Posterior cingulate gyrus (tissue), 11 donors: ENCODE measurements at regions not wholly inside any gene's neighbourhood (a gene's known extent, or its start where the extent isn't known, plus 50 kb on each side); places are given as distances from the start of the nearest gene placed in this dataset.

Experiments
- DNase-seq, 10 donors: peaks; one replicate each; pipeline versions ENCODE4 v3.0.0 to v3.0.0-alpha.2; 2020 to 2021; ENCODE audit warnings: mixed read lengths in 3 of 10
- intact Hi-C: fragments of 100-400 bp; cut with DNase I; formaldehyde crosslinking; loops from one replicate; pipeline ENCODE4 v1.15.1; 2023

- DNase-seq, result no peak
- intact Hi-C loops, result no loop called here
Observed at GRCh38 chr1:239538239-239538988, 152.0 kb downstream of the CHRM3 start.

- intact Hi-C loops, result no loop called here
- DNase-seq, result no peak
Observed at GRCh38 chr1:239539051-239539450, 152.7 kb downstream of the CHRM3 start.

GRCh38 chr1:239539812-239540211, 153.4 kb downstream of the CHRM3 start:
- intact Hi-C loops, result no loop called here

GRCh38 chr1:239543873-239544272, 157.5 kb downstream of the CHRM3 start:
- intact Hi-C loops, result no loop called here
- peak in 3 of 10 donors; percentile 19 to 85 (median 22) for DNase-seq

More at GRCh38 chr1:239539812-239540211, 153.4 kb downstream of the CHRM3 start:
- DNase-seq, result no peak

GRCh38 chr1:239545466-239545865, 159.1 kb downstream of the CHRM3 start:
- DNase-seq, result no peak
- intact Hi-C loops, result no loop called here

- DNase-seq, result no peak
- intact Hi-C loops, result no loop called here
Observed at GRCh38 chr1:239547987-239548386, 161.6 kb downstream of the CHRM3 start.

GRCh38 chr1:239550178-239550577, 163.8 kb downstream of the CHRM3 start:
- intact Hi-C loops, result no loop called here

GRCh38 chr1:239555350-239555749, 169.0 kb downstream of the CHRM3 start:
- intact Hi-C loops, result no loop called here
- DNase-seq, result no peak

More at GRCh38 chr1:239550178-239550577, 163.8 kb downstream of the CHRM3 start:
- no peak for DNase-seq

- no peak for DNase-seq
- intact Hi-C loops, result no loop called here
Observed at GRCh38 chr1:239558559-239558958, 172.2 kb downstream of the CHRM3 start.

GRCh38 chr1:239558991-239559390, 172.6 kb downstream of the CHRM3 start:
- intact Hi-C loops, result no loop called here
- DNase-seq, result no peak

- DNase-seq, result no peak
- intact Hi-C loops, result no loop called here
Observed at GRCh38 chr1:239560921-239561320, 174.6 kb downstream of the CHRM3 start.

GRCh38 chr1:239562095-239562494, 175.7 kb downstream of the CHRM3 start:
- no peak for DNase-seq
- intact Hi-C loops, result no loop called here

- no peak for DNase-seq
- intact Hi-C loops, result no loop called here
Observed at GRCh38 chr1:239563681-239564080, 177.3 kb downstream of the CHRM3 start.

GRCh38 chr1:239566074-239566473, 179.7 kb downstream of the CHRM3 start:
- no peak for DNase-seq
- intact Hi-C loops, result no loop called here

- intact Hi-C loops, result no loop called here
- no peak for DNase-seq
Observed at GRCh38 chr1:239570878-239571277, 184.5 kb downstream of the CHRM3 start.

GRCh38 chr1:239572183-239572582, 185.8 kb downstream of the CHRM3 start:
- DNase-seq, result no peak
- intact Hi-C loops, result no loop called here

- no peak for DNase-seq
- intact Hi-C loops, result no loop called here
Observed at GRCh38 chr1:239574112-239574511, 187.7 kb downstream of the CHRM3 start.

GRCh38 chr1:239575113-239575512, 188.7 kb downstream of the CHRM3 start:
- DNase-seq, result no peak
- intact Hi-C loops, result no loop called here

GRCh38 chr1:239583536-239583935, 197.2 kb downstream of the CHRM3 start:
- no peak for DNase-seq
- intact Hi-C loops, result no loop called here

GRCh38 chr1:239586128-239586527, 199.8 kb downstream of the CHRM3 start:
- intact Hi-C loops, result no loop called here
- no peak for DNase-seq

- intact Hi-C loops, result no loop called here
- DNase-seq, result peak in 1 of 10 donors; percentile 35
Observed at GRCh38 chr1:239587066-239587465, 200.7 kb downstream of the CHRM3 start.

- intact Hi-C loops, result no loop called here
- DNase-seq, result no peak
Observed at GRCh38 chr1:239587574-239588369, 201.4 kb downstream of the CHRM3 start.
